NT2/D1 (cell line): ENCODE measurements at regions not wholly inside any gene's neighbourhood (a gene's known extent, or its start where the extent isn't known, plus 50 kb on each side); places are given as distances from the start of the nearest gene placed in this dataset.
"Not testable (repeated sequence)": the region's sequence is repeated elsewhere in the genome, so short reads cannot be mapped to it uniquely, and the experiment has no call there.

Source experiments
- DNase-seq: peaks from one replicate; pipeline ENCODE4 v3.0.0-alpha.2; 2011; ENCODE audit warnings: low read depth, low spot score
- H3K27me3 ChIP-seq: 2 replicates; pipeline ENCODE4 v1.6.0; 2011; ENCODE audit warnings: mild to moderate bottlenecking; ENCODE audit not compliant: insufficient read length, insufficient read depth
- H3K36me3 ChIP-seq: 2 replicates; pipeline ENCODE4 v1.6.1; 2011; ENCODE audit warnings: mild to moderate bottlenecking, low read length, mixed read lengths; ENCODE audit not compliant: insufficient read depth, insufficient read length
- H3K4me1 ChIP-seq: 2 replicates; pipeline ENCODE4 v1.5.1; 2011; ENCODE audit not compliant: insufficient read depth, insufficient read length
- H3K4me3 ChIP-seq: 2 replicates; pipeline ENCODE4 v1.5.1; 2011; ENCODE audit warnings: low read depth; ENCODE audit not compliant: insufficient read length
- H3K9ac ChIP-seq: 2 replicates; pipeline ENCODE4 v1.6.0; 2011; ENCODE audit warnings: low read depth; ENCODE audit not compliant: insufficient read length
- H3K9me3 ChIP-seq: 2 replicates; pipeline ENCODE4 v1.5.1; 2011; ENCODE audit warnings: mild to moderate bottlenecking, low read length; ENCODE audit not compliant: insufficient read depth
- SUZ12 ChIP-seq: IDR thresholded peaks from 2 replicates; pipeline ENCODE4 v1.6.1; 2011; ENCODE audit not compliant: insufficient read length, insufficient read depth; ENCODE audit errors: extremely low read depth
- YY1 ChIP-seq: IDR thresholded peaks from 2 replicates; pipeline ENCODE4 v1.6.1; 2011; ENCODE audit not compliant: insufficient read length, insufficient read depth
- ZNF274 ChIP-seq: IDR thresholded peaks from 2 replicates; pipeline ENCODE4 v1.6.1; 2011; ENCODE audit warnings: mild to moderate bottlenecking, low read depth, low read length

DNA sequence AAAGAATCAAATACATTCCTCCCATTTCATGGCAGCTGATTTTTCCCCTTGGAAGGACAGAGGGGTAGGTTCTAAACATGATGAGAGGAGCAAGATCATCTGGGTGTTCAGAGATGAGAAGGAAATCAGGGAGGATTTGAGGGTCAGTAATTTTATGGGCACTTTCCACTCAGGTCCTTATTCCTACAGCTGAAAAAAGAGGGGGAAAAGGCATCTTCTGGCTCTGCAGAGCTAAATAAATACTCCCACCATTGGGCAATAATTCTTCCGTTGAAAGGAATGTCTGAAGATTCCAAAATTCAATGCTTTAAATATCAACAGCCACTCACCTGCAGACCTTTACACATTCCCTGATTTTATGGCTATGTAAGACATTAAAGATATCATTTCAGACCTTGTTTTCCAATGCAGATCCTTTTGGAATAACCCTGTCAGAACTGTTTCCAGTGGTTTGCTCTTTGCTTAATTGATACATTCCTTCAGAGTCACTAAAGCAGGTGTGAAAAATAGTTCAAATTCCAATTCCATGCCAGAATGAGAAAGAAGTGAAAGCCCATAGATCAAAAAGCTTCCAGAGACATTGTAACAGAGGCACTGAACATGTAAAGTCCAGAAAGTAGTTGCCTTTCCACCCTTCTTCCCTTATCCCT is 233.3 kb upstream of the KRR1 start:
- Histone ChIP-seq H3K4me3 (no peak overlapping the region), H3K36me3 (no peaks in the 10 kb centered on the region), H3K9ac (no peak overlapping the region), H3K4me1 (no peaks in the 10 kb centered on the region), H3K27me3 (no peaks in the 10 kb centered on the region), H3K9me3 (no peaks in the 10 kb centered on the region)
- no peak for DNase-seq
- TF ChIP-seq YY1 (no peak), ZNF274 (no peak), SUZ12 (no peak)

DNA sequence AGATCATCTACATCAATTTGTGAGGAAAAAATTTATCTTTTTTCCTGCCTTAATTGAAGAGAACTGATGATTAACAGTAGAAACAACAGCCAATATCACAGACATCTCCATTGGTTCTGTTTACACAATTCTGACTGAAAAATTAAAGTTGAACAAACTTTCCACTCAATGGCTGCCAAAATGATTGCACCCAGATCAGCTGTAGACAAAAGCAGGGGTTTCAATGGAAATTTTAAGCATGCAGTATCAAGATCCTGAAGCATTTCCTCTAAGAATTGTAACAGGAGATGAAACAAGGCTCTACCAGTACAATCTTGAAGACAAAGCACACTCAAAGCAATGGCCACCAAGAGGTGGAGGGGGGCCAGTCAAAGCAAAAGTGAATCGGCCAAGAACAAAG is 231.6 kb upstream of the KRR1 start:
- Histone ChIP-seq H3K4me1 (no peaks in the 10 kb centered on the region), H3K27me3 (no peaks in the 10 kb centered on the region), H3K4me3 (no peak overlapping the region), H3K36me3 (no peaks in the 10 kb centered on the region), H3K9ac (no peak overlapping the region), H3K9me3 (no peaks in the 10 kb centered on the region)
- TF ChIP-seq YY1 (no peak), ZNF274 (no peak), SUZ12 (no peak)
- no peak for DNase-seq

DNA sequence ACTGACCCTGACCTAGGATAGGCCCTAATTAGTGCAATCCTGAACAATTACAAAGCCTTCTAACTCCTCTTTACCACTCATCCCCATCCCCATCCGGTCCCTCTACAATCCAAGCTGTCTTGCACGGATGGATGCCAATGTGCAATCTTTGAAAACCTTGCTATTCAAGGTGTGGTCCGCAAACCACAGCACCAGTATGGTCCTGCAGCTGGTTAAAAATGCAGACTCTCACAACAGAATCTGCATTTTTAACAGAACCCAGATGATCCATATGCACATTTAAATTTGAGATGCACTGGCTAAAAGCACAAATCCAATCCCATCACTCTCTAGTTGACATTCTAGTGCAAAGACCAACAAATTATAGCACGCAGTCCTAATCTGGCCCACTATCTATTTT is 230.6 kb upstream of the KRR1 start:
- no peak overlapping the region for H3K4me3 ChIP-seq
- no peak for TF ChIP-seq ZNF274
- TF ChIP-seq YY1 = no peak
- TF ChIP-seq SUZ12 = no peak
- no peaks in the 10 kb centered on the region for H3K9me3 ChIP-seq
- H3K36me3 ChIP-seq = no peaks in the 10 kb centered on the region
- no peaks in the 10 kb centered on the region for H3K4me1 ChIP-seq
- no peak overlapping the region for H3K9ac ChIP-seq
- no peaks in the 10 kb centered on the region for H3K27me3 ChIP-seq
- no peak for DNase-seq

DNA sequence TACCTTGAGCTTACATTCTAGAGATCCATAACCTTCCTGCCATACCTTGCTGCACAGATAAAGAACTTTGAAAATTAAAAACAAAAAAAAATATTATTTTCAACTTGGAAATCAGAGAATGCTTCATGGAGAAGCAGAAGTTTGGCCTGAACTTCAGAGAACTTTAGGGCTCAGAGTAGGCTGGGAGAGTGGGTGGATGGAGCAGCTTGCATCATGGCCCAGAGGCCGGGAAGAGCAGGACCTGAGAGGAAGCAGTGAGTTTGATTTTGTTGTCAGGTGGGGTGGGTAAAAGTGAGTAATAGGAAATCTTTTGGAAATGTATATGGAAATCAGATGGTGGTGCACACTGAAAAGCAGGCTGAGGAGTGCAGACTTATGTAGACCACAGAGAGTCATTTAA is 228.5 kb upstream of the KRR1 start:
- Histone ChIP-seq H3K9me3 (no peaks in the 10 kb centered on the region), H3K4me3 (no peak overlapping the region), H3K36me3 (no peaks in the 10 kb centered on the region), H3K4me1 (no peaks in the 10 kb centered on the region), H3K27me3 (no peaks in the 10 kb centered on the region), H3K9ac (no peak overlapping the region)
- TF ChIP-seq SUZ12 = no peak
- no peak for TF ChIP-seq ZNF274
- no peak for TF ChIP-seq YY1
- no peak for DNase-seq

DNA sequence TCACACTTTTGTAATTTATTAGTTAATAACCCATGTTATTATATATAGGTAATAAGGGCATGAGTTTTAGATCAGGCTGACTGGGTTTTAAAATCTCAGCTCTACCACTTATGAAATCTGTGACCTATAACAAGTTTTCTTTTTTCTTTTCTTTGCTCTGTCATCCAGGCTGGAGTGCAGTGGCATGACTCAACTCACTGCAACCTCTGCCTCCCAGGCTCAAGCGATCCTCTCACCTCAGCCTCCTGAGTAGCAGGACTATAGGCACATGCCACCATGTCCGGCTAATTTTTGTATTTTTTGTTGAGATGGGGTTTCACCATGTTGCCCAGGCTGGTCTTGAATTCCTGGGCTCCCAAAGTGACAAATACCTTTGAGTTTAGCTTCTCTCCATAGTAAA is 227.7 kb upstream of the KRR1 start:
- H3K4me3 ChIP-seq, H3K27me3 ChIP-seq, H3K9ac ChIP-seq, H3K4me1 ChIP-seq, H3K9me3 ChIP-seq, DNase-seq, H3K36me3 ChIP-seq: not testable (repeated sequence)

DNA sequence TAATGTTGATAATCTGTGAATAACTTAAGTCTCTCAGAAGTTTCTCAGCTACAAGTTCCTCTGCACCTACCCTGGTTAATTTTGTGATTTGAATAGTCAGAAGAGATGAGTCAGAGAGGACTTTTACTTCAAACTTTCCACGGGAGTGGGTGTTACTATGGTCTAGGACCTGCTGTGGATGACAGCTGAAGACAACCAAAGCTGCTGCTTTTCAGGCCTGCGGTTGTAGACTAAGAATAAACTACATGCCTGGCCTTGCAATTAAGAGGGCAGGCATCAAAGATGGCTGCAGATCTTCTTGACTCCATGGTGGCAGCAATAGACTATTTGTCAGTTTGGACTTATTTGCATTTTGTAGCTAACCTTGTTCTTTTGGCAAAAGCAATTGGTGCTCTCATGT is 227.1 kb upstream of the KRR1 start:
- Histone ChIP-seq H3K4me3 (no peak overlapping the region), H3K36me3 (no peaks in the 10 kb centered on the region), H3K27me3 (no peaks in the 10 kb centered on the region), H3K9me3 (no peaks in the 10 kb centered on the region), H3K4me1 (no peaks in the 10 kb centered on the region), H3K9ac (no peak overlapping the region)
- TF ChIP-seq ZNF274 (no peak), YY1 (no peak), SUZ12 (no peak)
- no peak for DNase-seq

DNA sequence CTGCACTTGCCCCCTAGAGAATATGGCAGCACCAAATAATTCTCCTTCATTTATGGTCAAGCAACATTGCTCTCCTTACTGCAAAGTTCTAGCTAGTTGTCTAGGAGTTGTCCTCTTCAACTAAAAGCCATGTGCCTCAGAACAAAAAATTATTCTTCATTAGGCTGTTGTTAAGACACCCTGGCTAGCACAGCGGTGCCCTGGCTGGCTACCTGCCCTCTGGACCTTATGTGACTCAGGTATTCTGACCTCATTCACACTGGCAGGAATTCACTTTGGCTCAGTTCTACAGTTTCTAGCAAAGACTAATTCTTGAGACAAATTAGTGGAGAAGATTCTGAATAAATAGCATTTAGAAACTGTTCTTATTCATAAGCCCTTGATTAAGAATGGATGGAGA is 224.4 kb upstream of the KRR1 start:
- Histone ChIP-seq H3K4me1 (no peaks in the 10 kb centered on the region), H3K36me3 (no peaks in the 10 kb centered on the region), H3K27me3 (no peaks in the 10 kb centered on the region), H3K9me3 (no peaks in the 10 kb centered on the region), H3K4me3 (no peak overlapping the region), H3K9ac (no peak overlapping the region)
- DNase-seq = no peak
- no peak for TF ChIP-seq ZNF274

DNA sequence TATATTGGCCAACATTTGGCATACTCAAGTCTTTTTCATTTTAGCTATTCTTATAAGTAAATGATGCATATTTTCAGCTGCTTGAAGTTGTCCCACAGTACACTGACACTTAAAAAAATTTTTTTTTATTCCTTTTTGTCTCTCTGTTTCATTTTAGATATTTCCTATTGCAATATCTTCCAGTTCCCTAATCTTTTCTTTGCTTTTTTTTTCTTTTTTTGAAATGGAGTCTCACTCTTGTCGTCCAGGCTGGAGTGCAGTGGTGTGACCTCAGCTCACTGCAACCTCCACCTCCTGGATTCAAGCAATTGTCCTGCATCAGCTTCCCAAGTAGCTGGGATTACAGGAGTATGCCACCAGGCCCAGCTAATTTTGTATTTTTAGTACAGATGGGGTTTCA is 217.4 kb upstream of the KRR1 start:
- Histone ChIP-seq H3K9ac (no peak overlapping the region), H3K27me3 (no peaks in the 10 kb centered on the region), H3K4me3 (no peak overlapping the region), H3K36me3 (no peaks in the 10 kb centered on the region), H3K9me3 (no peaks in the 10 kb centered on the region), H3K4me1 (no peaks in the 10 kb centered on the region)
- no peak for TF ChIP-seq ZNF274
- TF ChIP-seq SUZ12 = no peak
- no peak for TF ChIP-seq YY1
- no peak for DNase-seq
